ENCODE measurements at regions not wholly inside any gene's neighbourhood (a gene's known extent, or its start where the extent isn't known, plus 50 kb on each side); places are given as distances from the start of the nearest gene placed in this dataset.

DNA sequence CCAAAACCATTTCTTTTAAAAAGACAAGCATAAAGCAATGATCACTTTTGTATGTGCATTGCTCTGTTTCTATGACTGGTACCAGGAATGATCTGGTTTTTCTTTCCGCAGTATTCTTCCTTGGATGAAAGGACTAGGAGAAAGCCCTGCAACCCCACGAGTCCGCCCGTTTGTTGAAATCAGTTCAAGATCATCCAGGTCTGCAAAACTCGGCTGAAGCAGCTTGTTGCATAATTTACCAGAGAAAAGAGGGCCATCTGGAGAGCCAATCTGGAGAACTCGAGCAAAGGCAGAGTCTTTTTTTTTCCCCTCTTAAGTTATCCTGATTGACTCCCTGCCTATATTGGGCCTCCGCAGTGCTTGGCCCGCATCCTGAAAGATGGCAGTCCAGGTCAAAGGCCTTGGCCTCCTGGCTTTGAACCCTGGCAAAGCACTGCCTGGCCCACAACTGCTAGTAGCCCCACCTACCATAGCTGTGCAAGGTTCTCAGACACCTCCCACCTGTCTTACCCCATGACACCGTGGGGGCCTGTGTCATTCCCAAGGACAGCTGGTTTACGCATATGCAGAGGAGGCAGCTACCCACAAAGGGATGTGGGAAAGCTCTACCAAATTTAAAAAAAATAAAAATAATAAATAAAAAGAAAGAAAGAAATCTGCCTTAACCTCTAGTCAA lies 572.2 kb downstream of the INHBA start:
- TF ChIP-seq, protein P1, sequence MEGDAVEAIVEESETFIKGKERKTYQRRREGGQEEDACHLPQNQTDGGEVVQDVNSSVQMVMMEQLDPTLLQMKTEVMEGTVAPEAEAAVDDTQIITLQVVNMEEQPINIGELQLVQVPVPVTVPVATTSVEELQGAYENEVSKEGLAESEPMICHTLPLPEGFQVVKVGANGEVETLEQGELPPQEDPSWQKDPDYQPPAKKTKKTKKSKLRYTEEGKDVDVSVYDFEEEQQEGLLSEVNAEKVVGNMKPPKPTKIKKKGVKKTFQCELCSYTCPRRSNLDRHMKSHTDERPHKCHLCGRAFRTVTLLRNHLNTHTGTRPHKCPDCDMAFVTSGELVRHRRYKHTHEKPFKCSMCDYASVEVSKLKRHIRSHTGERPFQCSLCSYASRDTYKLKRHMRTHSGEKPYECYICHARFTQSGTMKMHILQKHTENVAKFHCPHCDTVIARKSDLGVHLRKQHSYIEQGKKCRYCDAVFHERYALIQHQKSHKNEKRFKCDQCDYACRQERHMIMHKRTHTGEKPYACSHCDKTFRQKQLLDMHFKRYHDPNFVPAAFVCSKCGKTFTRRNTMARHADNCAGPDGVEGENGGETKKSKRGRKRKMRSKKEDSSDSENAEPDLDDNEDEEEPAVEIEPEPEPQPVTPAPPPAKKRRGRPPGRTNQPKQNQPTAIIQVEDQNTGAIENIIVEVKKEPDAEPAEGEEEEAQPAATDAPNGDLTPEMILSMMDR (IDR thresholded peaks at IDR 0.05) = no peak
- no peak for TF ChIP-seq POLR2A (IDR thresholded peaks at IDR 0.05)
